GM23248 (cell line): ENCODE measurements at regions not wholly inside any gene's neighbourhood (a gene's known extent, or its start where the extent isn't known, plus 50 kb on each side); places are given as distances from the start of the nearest gene placed in this dataset.
"Not testable (repeated sequence)": the region's sequence is repeated elsewhere in the genome, so short reads cannot be mapped to it uniquely, and the experiment has no call there.

Experiments
- DNase-seq: peaks from one replicate; pipeline ENCODE4 v3.0.0-alpha.2; 2015
- H2AFZ ChIP-seq: fragments of 200-600 bp; sonication (generic); 2 replicates; pipeline ENCODE4 v1.6.1; 2016; ENCODE audit warnings: antibody characterized with exemption
- H3F3A ChIP-seq: fragments of 200-600 bp; sonication (generic); 2 replicates; pipeline ENCODE4 v1.6.1; 2016; ENCODE audit warnings: mild to moderate bottlenecking, antibody characterized with exemption, mixed run types; ENCODE audit not compliant: insufficient read depth
- H3K27ac ChIP-seq: fragments of 200-600 bp; sonication (generic); 2 replicates; pipeline ENCODE4 v1.5.1; 2016; ENCODE audit warnings: mild to moderate bottlenecking
- H3K27me3 ChIP-seq: fragments of 200-600 bp; sonication (generic); replicated peaks from 2 replicates; pipeline ENCODE4 v1.6.1; 2016; ENCODE audit warnings: mild to moderate bottlenecking; ENCODE audit not compliant: insufficient read depth
- H3K36me3 ChIP-seq: fragments of 200-600 bp; sonication (generic); 2 replicates; pipeline ENCODE4 v1.6.1; 2016; ENCODE audit warnings: low read depth, mild to moderate bottlenecking
- H3K4me1 ChIP-seq: fragments of 200-600 bp; sonication (generic); 2 replicates; pipeline ENCODE4 v1.6.1; 2016; ENCODE audit warnings: mild to moderate bottlenecking; ENCODE audit not compliant: insufficient read depth
- H3K4me2 ChIP-seq: fragments of 200-600 bp; sonication (generic); one replicate; pipeline ENCODE4 v1.6.1; 2016; ENCODE audit warnings: mild to moderate bottlenecking; ENCODE audit not compliant: unreplicated experiment
- H3K4me3 ChIP-seq: fragments of 200-600 bp; sonication (generic); 2 replicates; pipeline ENCODE4 v1.5.1; 2016; ENCODE audit warnings: mild to moderate bottlenecking
- H3K79me2 ChIP-seq: fragments of 200-600 bp; sonication (generic); 2 replicates; pipeline ENCODE4 v1.6.1; 2016; ENCODE audit warnings: mild to moderate bottlenecking; ENCODE audit not compliant: insufficient read depth
- H3K9ac ChIP-seq: fragments of 200-600 bp; sonication (generic); 2 replicates; pipeline ENCODE4 v1.6.1; 2016; ENCODE audit warnings: mild to moderate bottlenecking
- H3K9me2 ChIP-seq: fragments of 200-600 bp; sonication (generic); 2 replicates; pipeline ENCODE4 v1.6.1; 2016; ENCODE audit warnings: mixed run types, mild to moderate bottlenecking, moderate library complexity; ENCODE audit not compliant: insufficient read depth
- H3K9me3 ChIP-seq: fragments of 200-600 bp; sonication (generic); one replicate; pipeline ENCODE4 v1.6.1; 2017; ENCODE audit warnings: low read depth
- H4K20me1 ChIP-seq: fragments of 200-600 bp; sonication (generic); 2 replicates; pipeline ENCODE4 v1.6.0; 2016; ENCODE audit not compliant: insufficient read depth
- EZH2 ChIP-seq: fragments of 200-600 bp; sonication (generic); IDR thresholded peaks from 2 replicates; pipeline ENCODE4 v1.6.1; 2018; ENCODE audit warnings: antibody characterized with exemption, mild to moderate bottlenecking; ENCODE audit not compliant: insufficient read depth, poor library complexity, severe bottlenecking
- EZH2phosphoT487 ChIP-seq: fragments of 200-600 bp; sonication (generic); IDR thresholded peaks from 2 replicates; pipeline ENCODE4 v1.6.1; 2018; ENCODE audit warnings: antibody characterized with exemption, moderate library complexity, mild to moderate bottlenecking, low read depth; ENCODE audit not compliant: insufficient read depth
- WGBS, 2 experiments: methylation state at CpG; one replicate each; pipeline ENCODE4 v1.1.6; 2015 to 2017; ENCODE audit warnings: low lambda C conversion rate in 2 of 2, low coverage in 1 of 2; ENCODE audit errors: missing lambda C conversion rate in 2 of 2; 5-methylcytosine and 5-hydroxymethylcytosine counted together
- in situ Hi-C: fragments of 300-500 bp; cut with MboI; formaldehyde crosslinking; loops from 2 replicates; pipeline ENCODE4 v1.15.0; 2020

GRCh38 chrY:19456855-19457448 lies 287.6 kb downstream of the KDM5D start:
- in situ Hi-C loops = no loop called here
- no peak overlapping the region for H2AFZ ChIP-seq
- no peak overlapping the region for H3K27ac ChIP-seq

GRCh38 chrY:19433059-19433458 lies 311.5 kb downstream of the KDM5D start:
- peak; percentile 53 for DNase-seq
- Histone ChIP-seq H3K27ac (no peak overlapping the region), H3K4me1 (no peaks in the 10 kb centered on the region), H3K4me2 (no peak overlapping the region), H3K4me3 (no peak overlapping the region), H3K79me2 (no peaks in the 10 kb centered on the region), H3K36me3 (no peaks in the 10 kb centered on the region), H2AFZ (no peak overlapping the region), H3K27me3 (no peaks in the 10 kb centered on the region), H3K9me3 (no peaks in the 10 kb centered on the region), H3K9me2 (no peaks in the 10 kb centered on the region), H3K9ac (no peak overlapping the region), H4K20me1 (no peaks in the 10 kb centered on the region), H3F3A (no peaks in the 10 kb centered on the region)
- no peak for TF ChIP-seq EZH2phosphoT487
- TF ChIP-seq EZH2 = no peak
- in situ Hi-C loops = no loop called here
- WGBS, 2 experiments = 3 to 5% methylated on average over 4 of the region's 4 CpGs

More at GRCh38 chrY:19456855-19457448, 287.6 kb downstream of the KDM5D start:
- H3K27me3 ChIP-seq = no peaks in the 10 kb centered on the region
- no peak overlapping the region for H3K9ac ChIP-seq
- no peak overlapping the region for H3K4me3 ChIP-seq
- DNase-seq = no peak
- no peaks in the 10 kb centered on the region for H3K9me3 ChIP-seq
- H4K20me1 ChIP-seq = no peaks in the 10 kb centered on the region
- H3K79me2 ChIP-seq = no peaks in the 10 kb centered on the region
- H3K4me1 ChIP-seq = no peaks in the 10 kb centered on the region
- TF ChIP-seq EZH2 (no peak), EZH2phosphoT487 (no peak)
- no peaks in the 10 kb centered on the region for H3K36me3 ChIP-seq
- no peaks in the 10 kb centered on the region for H3F3A ChIP-seq
- H3K4me2 ChIP-seq = no peak overlapping the region
- H3K9me2 ChIP-seq = no peaks in the 10 kb centered on the region

- Histone ChIP-seq H3K27me3 (no peaks in the 10 kb centered on the region), H3K79me2 (no peaks in the 10 kb centered on the region), H3F3A (no peaks in the 10 kb centered on the region), H2AFZ (no peak overlapping the region), H3K4me2 (no peak overlapping the region), H3K36me3 (no peaks in the 10 kb centered on the region), H3K4me3 (no peak overlapping the region), H3K9me3 (no peaks in the 10 kb centered on the region), H3K4me1 (no peaks in the 10 kb centered on the region), H3K9me2 (no peaks in the 10 kb centered on the region), H3K9ac (no peak overlapping the region), H3K27ac (no peak overlapping the region), H4K20me1 (no peaks in the 10 kb centered on the region)
- in situ Hi-C loops = no loop called here
- no peak for TF ChIP-seq EZH2
- TF ChIP-seq EZH2phosphoT487 = no peak
- no peak for DNase-seq
These were observed 316.6 kb downstream of the KDM5D start for GRCh38 chrY:19427736-19428518.

- H3F3A ChIP-seq, H3K4me3 ChIP-seq, in situ Hi-C loops, H3K79me2 ChIP-seq, H3K36me3 ChIP-seq, H3K4me1 ChIP-seq, H4K20me1 ChIP-seq, H3K27ac ChIP-seq, DNase-seq, H3K4me2 ChIP-seq, H3K9me2 ChIP-seq, H3K9me3 ChIP-seq, H3K27me3 ChIP-seq, H3K9ac ChIP-seq, H2AFZ ChIP-seq: not testable (repeated sequence)
- WGBS, 2 experiments = 15 to 20% methylated on average over 5 of the region's 5 CpGs
These were observed 317.3 kb downstream of the KDM5D start for GRCh38 chrY:19427191-19427590.
